ENCODE measurements at regions not wholly inside any gene's neighbourhood (a gene's known extent, or its start where the extent isn't known, plus 50 kb on each side); places are given as distances from the start of the nearest gene placed in this dataset.

DNA sequence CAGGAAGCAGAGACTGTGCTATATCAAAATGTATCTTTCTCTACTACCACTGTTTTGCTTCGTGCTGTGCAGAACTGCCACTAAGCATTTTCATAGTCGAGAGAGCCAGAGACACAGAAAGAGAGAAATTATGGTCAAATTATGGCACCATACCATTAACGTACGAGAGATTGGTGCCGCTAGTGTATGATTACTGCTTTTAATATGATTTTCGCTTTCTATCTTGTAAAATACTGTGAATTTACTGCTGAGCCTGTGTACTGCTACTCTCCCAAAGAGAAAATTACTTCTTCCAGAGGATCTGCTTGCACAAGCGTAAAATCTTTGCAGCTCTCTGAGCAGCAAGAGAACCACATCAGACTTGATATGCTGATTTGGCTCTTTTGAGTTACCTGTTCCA is 71.1 kb upstream of the ZNF281 start:
- DNase-seq (ENCODE audit: low spot score in 2 of 2) = no peak
- TF ChIP-seq, protein P1, sequence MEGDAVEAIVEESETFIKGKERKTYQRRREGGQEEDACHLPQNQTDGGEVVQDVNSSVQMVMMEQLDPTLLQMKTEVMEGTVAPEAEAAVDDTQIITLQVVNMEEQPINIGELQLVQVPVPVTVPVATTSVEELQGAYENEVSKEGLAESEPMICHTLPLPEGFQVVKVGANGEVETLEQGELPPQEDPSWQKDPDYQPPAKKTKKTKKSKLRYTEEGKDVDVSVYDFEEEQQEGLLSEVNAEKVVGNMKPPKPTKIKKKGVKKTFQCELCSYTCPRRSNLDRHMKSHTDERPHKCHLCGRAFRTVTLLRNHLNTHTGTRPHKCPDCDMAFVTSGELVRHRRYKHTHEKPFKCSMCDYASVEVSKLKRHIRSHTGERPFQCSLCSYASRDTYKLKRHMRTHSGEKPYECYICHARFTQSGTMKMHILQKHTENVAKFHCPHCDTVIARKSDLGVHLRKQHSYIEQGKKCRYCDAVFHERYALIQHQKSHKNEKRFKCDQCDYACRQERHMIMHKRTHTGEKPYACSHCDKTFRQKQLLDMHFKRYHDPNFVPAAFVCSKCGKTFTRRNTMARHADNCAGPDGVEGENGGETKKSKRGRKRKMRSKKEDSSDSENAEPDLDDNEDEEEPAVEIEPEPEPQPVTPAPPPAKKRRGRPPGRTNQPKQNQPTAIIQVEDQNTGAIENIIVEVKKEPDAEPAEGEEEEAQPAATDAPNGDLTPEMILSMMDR (IDR thresholded peaks at IDR 0.05) = no peak
- TF ChIP-seq POLR2A (IDR thresholded peaks at IDR 0.05) = no peak
- TF ChIP-seq POLR2AphosphoS5 (IDR thresholded peaks at IDR 0.05) = no peak
- no peak for TF ChIP-seq EP300 (IDR thresholded peaks at IDR 0.05)
- H3K4me1 ChIP-seq = no peaks in the 10 kb centered on the region
- 87% methylated on average over 7 of the region's 7 CpGs for WGBS
- no peaks in the 10 kb centered on the region for H3K9me3 ChIP-seq
- no peak overlapping the region for H3K27ac ChIP-seq
- H3K4me3 ChIP-seq = no peak overlapping the region
- no peaks in the 10 kb centered on the region for H3K27me3 ChIP-seq
- no peaks in the 10 kb centered on the region for H3K36me3 ChIP-seq

DNA sequence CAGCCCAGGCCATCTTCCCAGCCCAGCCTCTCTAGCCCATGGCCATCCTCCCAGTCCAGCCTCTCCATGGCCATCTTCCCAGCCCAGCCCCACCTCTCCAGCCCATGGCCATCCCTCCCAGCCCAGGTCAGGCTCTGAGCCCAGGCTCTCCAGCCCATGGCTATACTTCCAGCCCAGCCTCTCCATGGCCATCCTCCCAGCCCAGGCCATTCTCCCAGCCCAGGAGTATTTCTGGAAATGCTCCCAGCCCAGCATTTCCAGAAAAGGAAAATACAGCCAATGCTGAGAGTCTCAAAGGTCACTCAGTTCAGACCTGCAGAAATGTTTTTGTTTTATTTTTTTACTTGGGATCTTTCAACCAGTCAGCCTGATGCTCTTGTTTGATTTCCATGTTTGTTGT is 70.0 kb upstream of the ZNF281 start:
- H3K36me3 ChIP-seq = no peaks in the 10 kb centered on the region
- no peak overlapping the region for H3K4me3 ChIP-seq
- TF ChIP-seq POLR2A (IDR thresholded peaks at IDR 0.05) (no peak), EP300 (IDR thresholded peaks at IDR 0.05) (no peak), POLR2AphosphoS5 (IDR thresholded peaks at IDR 0.05) (no peak)
- TF ChIP-seq, protein P1 (IDR thresholded peaks at IDR 0.05) = no peak
- H3K27me3 ChIP-seq = no peaks in the 10 kb centered on the region
- no peak overlapping the region for H3K27ac ChIP-seq
- no peak for DNase-seq (ENCODE audit: low spot score in 2 of 2)
- no peaks in the 10 kb centered on the region for H3K4me1 ChIP-seq
- H3K9me3 ChIP-seq = no peaks in the 10 kb centered on the region

DNA sequence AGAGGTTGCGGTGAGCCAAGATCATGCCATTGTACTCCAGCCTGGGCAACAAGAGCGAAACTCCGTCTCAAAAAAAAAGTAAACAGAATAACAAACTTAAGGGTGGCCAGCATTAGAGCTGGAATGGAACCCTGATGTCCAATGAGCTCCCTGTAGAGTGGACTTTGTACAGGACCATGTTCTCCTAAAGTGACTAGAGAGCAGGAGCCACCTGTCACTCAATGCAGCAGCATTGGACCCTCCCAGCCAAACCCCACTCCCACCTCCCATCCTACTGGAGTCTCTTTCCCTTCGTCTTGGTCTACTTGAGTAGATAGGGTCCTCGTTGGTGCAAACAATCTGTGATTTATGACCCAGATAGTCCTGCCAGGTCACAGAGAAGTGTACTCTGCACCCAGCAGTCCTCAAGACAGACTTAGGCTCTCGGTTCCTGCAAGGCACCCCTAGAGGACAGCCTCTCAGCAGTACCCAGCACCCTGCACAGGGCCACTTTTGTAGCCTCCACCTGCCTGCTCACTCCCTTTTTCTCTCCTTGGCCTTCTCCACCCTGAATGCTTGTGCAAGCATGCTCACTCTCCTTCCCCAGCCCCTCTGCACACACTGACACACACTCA is 69.2 kb upstream of the ZNF281 start:
- no peak for DNase-seq (ENCODE audit: low spot score in 2 of 2)
- H3K27ac ChIP-seq = no peak overlapping the region
- H3K4me3 ChIP-seq = no peak overlapping the region
- no peaks in the 10 kb centered on the region for H3K9me3 ChIP-seq
- 87% methylated on average over 6 of the region's 6 CpGs for WGBS
- no peaks in the 10 kb centered on the region for H3K36me3 ChIP-seq
- no peaks in the 10 kb centered on the region for H3K4me1 ChIP-seq
- TF ChIP-seq, protein P1 (IDR thresholded peaks at IDR 0.05) = no peak
- TF ChIP-seq POLR2A (IDR thresholded peaks at IDR 0.05) (no peak), EP300 (IDR thresholded peaks at IDR 0.05) (no peak), POLR2AphosphoS5 (IDR thresholded peaks at IDR 0.05) (no peak)
- peaks cover 3% of the 10 kb centered on the region for H3K27me3 ChIP-seq

DNA sequence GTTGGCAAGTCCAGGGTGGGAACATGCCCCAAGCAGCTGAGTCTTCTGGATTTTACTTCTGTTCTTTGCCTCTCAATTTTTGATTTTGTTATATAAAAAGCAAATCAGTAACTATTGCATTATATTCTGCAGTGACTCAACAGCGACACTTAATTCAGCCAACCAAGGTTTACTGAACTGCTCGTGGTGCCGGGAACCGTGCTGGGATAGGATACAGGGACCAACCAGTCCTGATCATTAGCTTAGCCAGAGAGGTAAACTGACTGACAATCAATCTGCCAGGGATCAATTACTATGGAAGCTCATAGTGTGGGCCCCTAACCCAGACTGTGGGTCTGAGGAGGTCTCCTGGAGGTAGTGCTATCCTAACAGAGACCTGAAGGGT is 68.4 kb upstream of the ZNF281 start:
- Histone ChIP-seq H3K9me3 (no peaks in the 10 kb centered on the region), H3K36me3 (no peaks in the 10 kb centered on the region), H3K4me3 (no peak overlapping the region), H3K27me3 (peaks cover 9% of the 10 kb centered on the region), H3K4me1 (no peaks in the 10 kb centered on the region), H3K27ac (no peak overlapping the region)
- TF ChIP-seq, protein P1 (IDR thresholded peaks at IDR 0.05) = no peak
- TF ChIP-seq EP300 (IDR thresholded peaks at IDR 0.05) = no peak
- TF ChIP-seq POLR2AphosphoS5 (IDR thresholded peaks at IDR 0.05) = no peak
- TF ChIP-seq POLR2A (IDR thresholded peaks at IDR 0.05) = no peak
- 85% methylated on average over 4 of the region's 4 CpGs for WGBS
- DNase-seq (ENCODE audit: low spot score in 2 of 2) = no peak

DNA sequence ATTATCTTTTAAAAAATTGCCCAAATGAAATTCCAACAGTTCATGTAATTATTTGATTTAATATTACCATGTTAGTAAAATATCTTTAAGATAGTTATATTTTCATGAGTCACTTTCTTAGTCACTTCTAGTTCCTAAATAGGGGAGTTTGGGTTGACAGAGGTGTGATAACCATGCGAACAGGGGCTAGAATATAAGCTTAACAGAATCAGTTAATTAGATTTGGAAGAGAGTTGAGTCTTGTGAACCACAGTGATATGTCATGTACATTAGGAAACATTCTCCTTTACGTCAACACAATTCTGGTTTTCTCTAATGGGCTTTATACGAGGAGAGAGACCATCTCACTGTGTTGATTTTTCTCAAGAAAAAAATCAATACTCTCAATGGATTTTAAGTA is 64.8 kb upstream of the ZNF281 start:
- no peak for TF ChIP-seq POLR2AphosphoS5 (IDR thresholded peaks at IDR 0.05)
- no peak for TF ChIP-seq EP300 (IDR thresholded peaks at IDR 0.05)
- TF ChIP-seq, protein P1 (IDR thresholded peaks at IDR 0.05) = no peak
- no peak for TF ChIP-seq POLR2A (IDR thresholded peaks at IDR 0.05)
- Histone ChIP-seq H3K36me3 (no peaks in the 10 kb centered on the region), H3K9me3 (no peaks in the 10 kb centered on the region), H3K4me3 (no peak overlapping the region), H3K27me3 (peaks cover 9% of the 10 kb centered on the region), H3K4me1 (no peaks in the 10 kb centered on the region), H3K27ac (no peak overlapping the region)
- DNase-seq (ENCODE audit: low spot score in 2 of 2) = no peak
- 79% methylated on average over 3 of the region's 3 CpGs for WGBS
